ENCODE measurements at regions not wholly inside any gene's neighbourhood (a gene's known extent, or its start where the extent isn't known, plus 50 kb on each side); places are given as distances from the start of the nearest gene placed in this dataset.

DNA sequence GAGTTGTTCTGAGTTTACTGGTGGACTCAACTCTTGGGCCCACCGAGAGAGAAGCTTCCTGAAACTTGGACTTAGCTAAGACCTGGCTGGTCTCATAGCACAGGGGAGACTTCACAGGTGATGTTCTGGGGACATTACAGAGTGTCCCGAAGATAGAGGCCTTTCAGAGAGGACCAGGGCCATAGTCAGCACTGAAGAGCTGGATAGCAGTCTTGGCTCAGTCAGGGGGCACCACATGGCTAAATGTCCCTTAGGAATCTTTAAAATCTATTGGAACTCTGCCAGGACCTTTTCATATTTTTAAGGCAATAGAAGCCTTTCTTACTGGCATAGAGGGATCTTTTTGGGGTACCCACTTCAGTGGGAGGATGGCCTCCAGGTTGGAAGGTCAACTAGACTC is 59.8 kb upstream of the CPLX2 start:
- H3K9me3 ChIP-seq = no peaks in the 10 kb centered on the region
- no peaks in the 10 kb centered on the region for H3K4me1 ChIP-seq
- DNase-seq = no peak
- H3K4me3 ChIP-seq = no peak overlapping the region
- in situ Hi-C loops (cut with MboI; ENCODE audit: low pct_ligation_motif_present in 1 of 4, low pct_unique_long_range_greater_than_20kb in 1 of 4, low sequenced_read_pairs in 3 of 4) (no loop called here), intact Hi-C loops (cut with DNase I; ENCODE audit: low total_unique reads) (no loop called here)
- WGBS, 2 donors (ENCODE audit: low coverage in 1 of 2) = 89 to 100% methylated on average over 1 to 2 of the region's 2 CpGs
- H3K27ac ChIP-seq = no peak overlapping the region
- TF ChIP-seq EP300 (IDR thresholded peaks at IDR 0.05; ENCODE audit: low read depth) (no peak), POLR2AphosphoS5 (IDR thresholded peaks at IDR 0.05) (no peak), POLR2A (IDR thresholded peaks at IDR 0.05) (no peak)
- TF ChIP-seq, protein P1, sequence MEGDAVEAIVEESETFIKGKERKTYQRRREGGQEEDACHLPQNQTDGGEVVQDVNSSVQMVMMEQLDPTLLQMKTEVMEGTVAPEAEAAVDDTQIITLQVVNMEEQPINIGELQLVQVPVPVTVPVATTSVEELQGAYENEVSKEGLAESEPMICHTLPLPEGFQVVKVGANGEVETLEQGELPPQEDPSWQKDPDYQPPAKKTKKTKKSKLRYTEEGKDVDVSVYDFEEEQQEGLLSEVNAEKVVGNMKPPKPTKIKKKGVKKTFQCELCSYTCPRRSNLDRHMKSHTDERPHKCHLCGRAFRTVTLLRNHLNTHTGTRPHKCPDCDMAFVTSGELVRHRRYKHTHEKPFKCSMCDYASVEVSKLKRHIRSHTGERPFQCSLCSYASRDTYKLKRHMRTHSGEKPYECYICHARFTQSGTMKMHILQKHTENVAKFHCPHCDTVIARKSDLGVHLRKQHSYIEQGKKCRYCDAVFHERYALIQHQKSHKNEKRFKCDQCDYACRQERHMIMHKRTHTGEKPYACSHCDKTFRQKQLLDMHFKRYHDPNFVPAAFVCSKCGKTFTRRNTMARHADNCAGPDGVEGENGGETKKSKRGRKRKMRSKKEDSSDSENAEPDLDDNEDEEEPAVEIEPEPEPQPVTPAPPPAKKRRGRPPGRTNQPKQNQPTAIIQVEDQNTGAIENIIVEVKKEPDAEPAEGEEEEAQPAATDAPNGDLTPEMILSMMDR (IDR thresholded peaks at IDR 0.05) = no peak
- no peaks in the 10 kb centered on the region for H3K36me3 ChIP-seq
- H3K27me3 ChIP-seq = peaks cover 12% of the 10 kb centered on the region

DNA sequence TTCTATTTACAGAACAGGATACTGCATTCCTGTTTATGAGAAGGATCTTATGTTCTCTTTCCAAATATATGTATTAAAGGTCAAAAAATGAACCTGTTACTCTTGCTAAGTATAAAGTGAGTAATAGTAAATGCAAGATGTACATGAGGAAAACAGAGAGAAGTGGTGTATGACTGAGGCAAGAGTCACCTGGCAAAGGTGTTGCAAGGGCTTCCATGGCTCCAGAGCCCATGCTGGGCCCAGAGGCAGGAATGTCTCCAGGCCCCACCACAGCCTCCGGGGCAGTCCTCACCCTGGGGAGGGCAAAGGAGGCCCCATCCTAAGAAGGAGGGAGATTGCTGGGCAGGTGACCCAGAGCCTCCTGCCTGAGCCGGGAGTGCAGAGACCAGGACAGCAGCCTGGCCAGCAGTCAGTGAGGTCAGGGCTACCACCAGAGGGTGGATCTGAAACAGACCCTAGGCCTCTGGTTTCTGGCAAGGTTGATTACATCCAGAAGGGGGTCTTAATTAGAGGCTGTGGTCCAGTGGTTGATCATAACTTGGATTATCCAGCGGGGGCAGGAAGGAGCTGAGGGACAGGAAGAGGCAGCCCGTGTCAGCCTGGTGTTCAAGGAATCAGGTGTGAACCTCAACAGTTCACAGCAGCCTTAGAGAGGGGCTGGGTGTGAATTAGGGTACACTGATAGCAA is 57.3 kb upstream of the CPLX2 start:
- Histone ChIP-seq H3K9me3 (no peaks in the 10 kb centered on the region), H3K36me3 (no peaks in the 10 kb centered on the region), H3K27ac (no peak overlapping the region), H3K4me3 (no peak overlapping the region), H3K27me3 (peaks cover 5% of the 10 kb centered on the region), H3K4me1 (no peaks in the 10 kb centered on the region)
- TF ChIP-seq POLR2AphosphoS5 (IDR thresholded peaks at IDR 0.05) (no peak), EP300 (IDR thresholded peaks at IDR 0.05; ENCODE audit: low read depth) (no peak), POLR2A (IDR thresholded peaks at IDR 0.05) (no peak)
- TF ChIP-seq, protein P1 (IDR thresholded peaks at IDR 0.05) = no peak
- DNase-seq = no peak
- 48 to 74% methylated on average over 2 to 4 of the region's 4 CpGs for WGBS, 2 donors (ENCODE audit: low coverage in 1 of 2)
- intact Hi-C loops (cut with DNase I; ENCODE audit: low total_unique reads) = no loop called here
- in situ Hi-C loops (cut with MboI; ENCODE audit: low pct_ligation_motif_present in 1 of 4, low pct_unique_long_range_greater_than_20kb in 1 of 4, low sequenced_read_pairs in 3 of 4) = no loop called here

DNA sequence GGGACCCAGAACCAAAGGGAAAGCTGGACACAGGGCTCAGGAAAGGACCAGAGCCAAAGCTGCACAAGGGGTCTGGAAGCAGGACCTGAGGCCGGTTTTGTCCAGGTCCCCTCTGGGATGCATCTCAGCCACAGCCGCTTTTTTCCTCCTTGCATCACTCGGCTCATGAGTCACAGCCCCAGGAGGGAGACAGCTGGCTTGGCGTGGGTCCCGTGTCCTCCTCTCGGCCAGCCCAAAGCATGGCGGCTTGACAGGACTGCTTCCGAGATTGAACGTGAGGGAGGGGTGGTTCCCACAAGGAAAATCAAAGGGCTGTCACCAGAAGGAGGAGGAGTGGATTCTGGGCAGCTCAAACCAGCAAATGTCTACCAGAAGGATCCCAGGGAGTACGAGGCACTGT is 56.7 kb upstream of the CPLX2 start:
- Histone ChIP-seq H3K4me1 (no peaks in the 10 kb centered on the region), H3K27ac (no peak overlapping the region), H3K9me3 (no peaks in the 10 kb centered on the region), H3K4me3 (no peak overlapping the region), H3K27me3 (peaks cover 5% of the 10 kb centered on the region), H3K36me3 (no peaks in the 10 kb centered on the region)
- intact Hi-C loops (cut with DNase I; ENCODE audit: low total_unique reads) (no loop called here), in situ Hi-C loops (cut with MboI; ENCODE audit: low pct_ligation_motif_present in 1 of 4, low pct_unique_long_range_greater_than_20kb in 1 of 4, low sequenced_read_pairs in 3 of 4) (no loop called here)
- no peak for DNase-seq
- WGBS, 2 donors (ENCODE audit: low coverage in 1 of 2) = 52 to 60% methylated on average over 1 to 7 of the region's 10 CpGs
- TF ChIP-seq, protein P1 (IDR thresholded peaks at IDR 0.05) = no peak

DNA sequence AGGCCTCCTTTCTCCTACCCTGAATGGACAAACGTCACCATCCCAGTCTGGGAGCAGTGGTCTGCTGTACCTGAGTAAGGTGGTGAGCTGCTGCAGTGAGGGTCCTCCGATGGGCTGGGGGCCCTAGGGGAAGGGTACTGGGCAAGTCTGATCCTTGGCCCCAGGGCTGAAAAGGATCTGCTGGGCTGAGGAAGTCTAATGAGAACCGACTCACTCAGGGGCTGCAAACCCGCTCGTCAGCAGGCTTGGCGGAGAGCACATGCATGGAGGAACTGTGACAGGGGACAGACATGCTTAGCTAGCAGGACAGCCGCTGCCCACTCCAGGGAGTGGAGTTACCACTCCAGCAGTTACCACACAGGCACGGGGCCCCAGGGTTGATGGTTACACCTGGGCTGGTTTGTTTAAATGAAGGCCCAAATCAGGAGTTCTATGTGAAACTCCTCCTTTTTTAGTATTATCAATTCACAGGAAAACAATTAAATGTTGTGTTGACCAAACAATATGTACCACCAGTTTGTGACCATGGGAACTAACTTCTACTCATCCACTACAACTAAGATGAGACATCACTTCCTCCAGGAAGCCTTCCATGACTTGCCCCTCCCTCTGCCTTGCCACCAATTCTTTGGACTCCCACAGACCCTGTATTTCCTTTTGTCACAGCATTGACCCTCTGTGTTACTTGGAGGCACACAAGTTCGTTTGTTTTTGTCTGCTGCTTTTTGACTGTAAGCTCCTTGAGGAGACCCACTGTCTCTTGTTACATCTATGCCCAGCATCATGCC is 56.1 kb upstream of the CPLX2 start:
- Histone ChIP-seq H3K27ac (no peak overlapping the region), H3K27me3 (peaks cover 5% of the 10 kb centered on the region), H3K4me1 (no peaks in the 10 kb centered on the region), H3K9me3 (no peaks in the 10 kb centered on the region), H3K4me3 (no peak overlapping the region), H3K36me3 (no peaks in the 10 kb centered on the region)
- in situ Hi-C loops (cut with MboI; ENCODE audit: low pct_ligation_motif_present in 1 of 4, low pct_unique_long_range_greater_than_20kb in 1 of 4, low sequenced_read_pairs in 3 of 4) = no loop called here
- intact Hi-C loops (cut with DNase I; ENCODE audit: low total_unique reads) = no loop called here
- WGBS, 2 donors (ENCODE audit: low coverage in 1 of 2) = 40 to 84% methylated on average over 1 to 9 of the region's 9 CpGs
- DNase-seq = no peak
- TF ChIP-seq EP300 (IDR thresholded peaks at IDR 0.05; ENCODE audit: low read depth) (no peak), POLR2A (IDR thresholded peaks at IDR 0.05) (no peak), POLR2AphosphoS5 (IDR thresholded peaks at IDR 0.05) (no peak)
- TF ChIP-seq, protein P1 (IDR thresholded peaks at IDR 0.05) = no peak

Measured in transverse colon (tissue), 4 donors.